DND-41 (cell line): ENCODE measurements at regions not wholly inside any gene's neighbourhood (a gene's known extent, or its start where the extent isn't known, plus 50 kb on each side); places are given as distances from the start of the nearest gene placed in this dataset.

Experiments used
- ATAC-seq: fragments of 200-7000 bp; cut with Tn5 transposase; 3 replicates; pipeline ENCODE4 v1.9.1; 2021; ENCODE audit warnings: low read depth; ENCODE audit not compliant: insufficient read depth
- DNase-seq: peaks from one replicate; pipeline ENCODE4 v3.0.0-alpha.2; 2020
- H2AFZ ChIP-seq: 2 replicates; pipeline ENCODE4 v1.6.0; 2012; ENCODE audit warnings: low read depth, low read length
- H3K27ac ChIP-seq: 2 replicates; pipeline ENCODE4 v1.5.1; 2012; ENCODE audit warnings: low read length, inconsistent platforms
- H3K27me3 ChIP-seq: fragments of 200-600 bp; sonication (generic); 2 replicates; pipeline ENCODE4 v1.6.0; 2012; ENCODE audit warnings: low read length, mild to moderate bottlenecking, inconsistent platforms; ENCODE audit not compliant: insufficient read depth, poor library complexity
- H3K36me3 ChIP-seq: 2 replicates; pipeline ENCODE4 v1.5.1; 2012; ENCODE audit warnings: low read length, inconsistent platforms; ENCODE audit not compliant: insufficient read depth
- H3K4me1 ChIP-seq: 2 replicates; pipeline ENCODE4 v1.5.1; 2012; ENCODE audit warnings: mild to moderate bottlenecking, low read length; ENCODE audit not compliant: insufficient read depth
- H3K4me2 ChIP-seq: 2 replicates; pipeline ENCODE4 v1.6.0; 2012; ENCODE audit warnings: mild to moderate bottlenecking, moderate library complexity, low read length, inconsistent platforms; ENCODE audit not compliant: insufficient read depth
- H3K4me3 ChIP-seq, 2 experiments: fragments of 200-600 bp in 1 of 2; shearing (Covaris generic) in 1 of 2; 2 replicates each; pipeline ENCODE4 v1.5.1; 2012 to 2016; ENCODE audit warnings: inconsistent platforms in 2 of 2, low read length in 2 of 2, mild to moderate bottlenecking in 2 of 2, low read depth in 1 of 2, moderate library complexity in 1 of 2
- H3K79me2 ChIP-seq: 2 replicates; pipeline ENCODE4 v1.6.0; 2012; ENCODE audit warnings: low read length, inconsistent platforms; ENCODE audit not compliant: insufficient read depth
- H3K9ac ChIP-seq: 2 replicates; pipeline ENCODE4 v1.6.0; 2012; ENCODE audit warnings: low read depth, mild to moderate bottlenecking, inconsistent platforms, low read length, moderate library complexity
- H3K9me3 ChIP-seq: 2 replicates; pipeline ENCODE4 v1.5.1; 2012; ENCODE audit warnings: low read length, moderate library complexity, mild to moderate bottlenecking, inconsistent platforms; ENCODE audit not compliant: insufficient read depth, severe bottlenecking
- H4K20me1 ChIP-seq: 2 replicates; pipeline ENCODE4 v1.6.0; 2012; ENCODE audit warnings: low read length; ENCODE audit not compliant: insufficient read depth
- EZH2 ChIP-seq: IDR thresholded peaks from 3 replicates; pipeline ENCODE4 v1.6.1; 2012; ENCODE audit warnings: borderline replicate concordance, low read depth, mild to moderate bottlenecking, moderate library complexity, low read length, inconsistent platforms; ENCODE audit not compliant: severe bottlenecking
- TF ChIP-seq, protein P1 (sequence below): IDR thresholded peaks from 2 replicates; pipeline ENCODE4 v1.5.1; 2012; ENCODE audit warnings: borderline replicate concordance, low read length, moderate library complexity, mild to moderate bottlenecking; ENCODE audit not compliant: poor library complexity, severe bottlenecking; ENCODE audit errors: extremely low read depth

DNA sequence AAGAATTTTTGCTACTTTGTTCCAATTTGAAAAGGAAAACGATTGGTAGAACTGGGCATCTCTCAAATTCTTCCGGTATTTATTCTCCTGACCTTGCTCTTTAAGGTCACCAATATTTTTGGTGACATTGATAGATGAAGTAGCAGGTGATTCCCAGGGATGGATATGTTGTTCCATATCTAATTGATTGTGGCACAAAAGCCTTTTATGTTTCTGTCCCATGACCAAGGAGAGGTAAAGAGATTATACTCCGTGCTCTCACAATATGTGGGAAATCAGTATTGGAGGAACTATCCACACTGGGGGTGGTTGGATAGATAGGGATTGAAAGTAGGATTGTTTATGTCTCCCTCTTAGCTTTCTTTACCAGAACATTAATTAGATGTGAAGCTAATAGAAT is 61.7 kb upstream of the LRIG3 start:
- no peak overlapping the region for H3K27ac ChIP-seq
- H3K36me3 ChIP-seq: no peaks in the 10 kb centered on the region
- H4K20me1 ChIP-seq: no peaks in the 10 kb centered on the region
- no peaks in the 10 kb centered on the region for H3K4me1 ChIP-seq
- no peak overlapping the region for H3K4me3 ChIP-seq
- TF ChIP-seq EZH2: no peak
- TF ChIP-seq, protein P1, sequence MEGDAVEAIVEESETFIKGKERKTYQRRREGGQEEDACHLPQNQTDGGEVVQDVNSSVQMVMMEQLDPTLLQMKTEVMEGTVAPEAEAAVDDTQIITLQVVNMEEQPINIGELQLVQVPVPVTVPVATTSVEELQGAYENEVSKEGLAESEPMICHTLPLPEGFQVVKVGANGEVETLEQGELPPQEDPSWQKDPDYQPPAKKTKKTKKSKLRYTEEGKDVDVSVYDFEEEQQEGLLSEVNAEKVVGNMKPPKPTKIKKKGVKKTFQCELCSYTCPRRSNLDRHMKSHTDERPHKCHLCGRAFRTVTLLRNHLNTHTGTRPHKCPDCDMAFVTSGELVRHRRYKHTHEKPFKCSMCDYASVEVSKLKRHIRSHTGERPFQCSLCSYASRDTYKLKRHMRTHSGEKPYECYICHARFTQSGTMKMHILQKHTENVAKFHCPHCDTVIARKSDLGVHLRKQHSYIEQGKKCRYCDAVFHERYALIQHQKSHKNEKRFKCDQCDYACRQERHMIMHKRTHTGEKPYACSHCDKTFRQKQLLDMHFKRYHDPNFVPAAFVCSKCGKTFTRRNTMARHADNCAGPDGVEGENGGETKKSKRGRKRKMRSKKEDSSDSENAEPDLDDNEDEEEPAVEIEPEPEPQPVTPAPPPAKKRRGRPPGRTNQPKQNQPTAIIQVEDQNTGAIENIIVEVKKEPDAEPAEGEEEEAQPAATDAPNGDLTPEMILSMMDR: no peak
- no peak overlapping the region for H3K4me2 ChIP-seq
- ATAC-seq: no peak
- no peak overlapping the region for H3K9ac ChIP-seq
- no peaks in the 10 kb centered on the region for H3K9me3 ChIP-seq
- DNase-seq: no peak
- H3K79me2 ChIP-seq: no peaks in the 10 kb centered on the region
- no peak overlapping the region for H2AFZ ChIP-seq
- H3K27me3 ChIP-seq: no peaks in the 10 kb centered on the region

DNA sequence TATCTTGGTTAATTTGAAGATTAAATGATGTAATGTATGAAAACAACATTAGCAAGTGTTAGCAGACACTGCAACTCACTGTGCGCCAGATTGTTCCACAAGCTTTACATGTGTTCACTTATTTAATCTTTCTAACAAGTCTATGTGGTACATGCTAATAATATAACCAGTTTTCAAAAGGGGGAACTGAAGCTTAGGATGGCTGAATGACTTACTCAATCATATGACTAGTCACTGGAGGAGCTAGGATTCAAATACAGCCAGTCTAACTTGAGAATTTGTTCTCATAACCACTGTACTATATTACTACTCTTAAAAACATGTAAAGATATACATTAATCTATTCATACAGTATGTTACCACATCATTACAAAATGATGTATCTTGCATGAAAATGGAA is 60.5 kb upstream of the LRIG3 start:
- no peaks in the 10 kb centered on the region for H3K36me3 ChIP-seq
- DNase-seq: no peak
- H3K4me1 ChIP-seq: no peaks in the 10 kb centered on the region
- TF ChIP-seq EZH2: no peak
- TF ChIP-seq, protein P1: no peak
- no peaks in the 10 kb centered on the region for H3K79me2 ChIP-seq
- H4K20me1 ChIP-seq: no peaks in the 10 kb centered on the region
- H3K9ac ChIP-seq: no peak overlapping the region
- H3K27ac ChIP-seq: no peak overlapping the region
- no peak overlapping the region for H3K4me3 ChIP-seq
- no peak overlapping the region for H3K4me2 ChIP-seq
- H3K9me3 ChIP-seq: no peaks in the 10 kb centered on the region
- H3K27me3 ChIP-seq: no peaks in the 10 kb centered on the region
- no peak for ATAC-seq
- H2AFZ ChIP-seq: no peak overlapping the region

DNA sequence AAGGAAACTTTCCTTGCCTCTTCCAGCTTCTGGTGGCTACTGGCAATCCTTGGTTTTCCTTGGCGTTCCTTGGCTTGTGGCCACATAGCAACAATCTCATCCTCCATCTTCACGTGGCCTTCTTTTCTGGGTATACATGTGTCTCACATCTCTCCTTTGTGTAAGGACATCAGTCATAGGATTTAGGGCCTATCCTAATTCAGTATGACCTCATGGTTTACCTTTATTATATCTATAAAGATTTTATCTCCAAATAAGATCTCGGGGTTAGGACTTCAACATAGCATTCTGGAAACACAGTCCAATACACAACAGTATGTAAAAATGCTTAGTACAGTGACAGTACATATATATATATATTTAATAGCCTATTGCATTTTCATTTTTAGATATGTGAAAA is 58.4 kb upstream of the LRIG3 start:
- H3K9me3 ChIP-seq: no peaks in the 10 kb centered on the region
- H3K4me3 ChIP-seq: no peak overlapping the region
- H3K4me2 ChIP-seq: no peak overlapping the region
- DNase-seq (no peak), ATAC-seq (no peak)
- H3K4me1 ChIP-seq: no peaks in the 10 kb centered on the region
- no peaks in the 10 kb centered on the region for H3K27me3 ChIP-seq
- no peak overlapping the region for H3K9ac ChIP-seq
- no peaks in the 10 kb centered on the region for H4K20me1 ChIP-seq
- H2AFZ ChIP-seq: no peak overlapping the region
- no peak overlapping the region for H3K27ac ChIP-seq
- H3K36me3 ChIP-seq: no peaks in the 10 kb centered on the region
- no peaks in the 10 kb centered on the region for H3K79me2 ChIP-seq
- TF ChIP-seq, protein P1: no peak
- no peak for TF ChIP-seq EZH2

DNA sequence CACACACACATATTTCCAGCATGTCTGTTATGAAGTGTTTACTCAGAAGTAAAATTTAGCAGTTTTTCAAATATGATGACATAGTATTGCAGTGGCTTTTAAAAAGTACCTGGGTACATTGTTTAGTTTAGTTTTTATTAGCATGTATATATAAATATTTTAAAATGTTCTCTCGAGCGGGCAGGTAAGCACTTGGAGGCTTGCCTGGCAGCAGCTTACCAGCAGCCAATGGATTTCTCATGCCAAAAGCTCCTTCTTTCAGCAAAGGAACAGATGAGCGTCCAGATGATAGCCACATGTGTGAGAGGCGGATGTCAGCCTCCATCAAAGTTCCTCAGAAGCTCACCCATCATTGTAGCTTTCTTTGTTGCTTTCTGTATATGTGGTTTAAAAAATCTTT is 57.2 kb upstream of the LRIG3 start:
- no peaks in the 10 kb centered on the region for H3K27me3 ChIP-seq
- ATAC-seq (no peak), DNase-seq (no peak)
- H3K9me3 ChIP-seq: no peaks in the 10 kb centered on the region
- H3K4me2 ChIP-seq: no peak overlapping the region
- H3K79me2 ChIP-seq: no peaks in the 10 kb centered on the region
- no peak for TF ChIP-seq EZH2
- TF ChIP-seq, protein P1: no peak
- H3K36me3 ChIP-seq: no peaks in the 10 kb centered on the region
- no peak overlapping the region for H3K27ac ChIP-seq
- H3K4me3 ChIP-seq: no peak overlapping the region
- no peak overlapping the region for H3K9ac ChIP-seq
- no peak overlapping the region for H2AFZ ChIP-seq
- no peaks in the 10 kb centered on the region for H3K4me1 ChIP-seq
- no peaks in the 10 kb centered on the region for H4K20me1 ChIP-seq
